ENCODE measurements at regions not wholly inside any gene's neighbourhood (a gene's known extent, or its start where the extent isn't known, plus 50 kb on each side); places are given as distances from the start of the nearest gene placed in this dataset.
"Not testable (repeated sequence)": the region's sequence is repeated elsewhere in the genome, so short reads cannot be mapped to it uniquely, and the experiment has no call there.

DNA sequence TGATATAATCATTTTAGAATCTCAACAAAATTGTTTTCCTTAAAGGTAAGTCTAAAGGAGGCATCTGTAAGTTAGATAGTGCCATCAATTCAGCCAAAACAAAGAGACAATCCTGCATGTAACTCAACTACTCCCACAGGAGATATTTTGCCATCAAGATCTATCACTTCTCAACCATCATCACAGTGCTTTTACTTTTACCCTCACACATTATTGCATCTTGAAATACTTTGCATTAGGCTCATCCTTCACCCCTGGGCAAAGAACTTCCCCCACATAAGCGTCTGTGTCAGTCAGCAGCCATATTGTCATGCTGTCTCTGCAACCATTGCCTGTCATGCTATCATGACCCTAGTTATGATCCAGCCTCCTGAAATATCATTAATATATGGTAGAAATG lies 54.9 kb upstream of the NLGN1 start:
- DNase-seq: no peak

DNA sequence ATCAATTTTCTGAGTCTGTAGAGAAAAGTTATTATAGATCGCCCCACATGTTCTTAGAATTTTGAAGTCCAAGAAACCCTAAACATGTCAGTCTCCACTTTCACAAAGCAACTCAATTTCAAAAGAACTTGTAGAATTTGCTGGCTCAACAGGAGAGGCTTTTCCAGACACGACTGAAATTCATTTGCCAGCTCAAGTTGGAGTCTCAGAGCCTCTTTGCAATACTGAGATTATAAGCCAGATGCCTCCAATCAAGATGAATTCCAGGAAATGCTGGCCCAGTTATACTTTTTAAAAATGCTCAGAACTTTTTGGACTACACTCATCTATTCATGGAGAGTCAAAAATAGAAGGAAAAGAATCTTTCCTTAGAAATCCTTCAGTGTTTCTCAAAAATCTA lies 56.9 kb upstream of the NLGN1 start:
- DNase-seq: no peak

DNA sequence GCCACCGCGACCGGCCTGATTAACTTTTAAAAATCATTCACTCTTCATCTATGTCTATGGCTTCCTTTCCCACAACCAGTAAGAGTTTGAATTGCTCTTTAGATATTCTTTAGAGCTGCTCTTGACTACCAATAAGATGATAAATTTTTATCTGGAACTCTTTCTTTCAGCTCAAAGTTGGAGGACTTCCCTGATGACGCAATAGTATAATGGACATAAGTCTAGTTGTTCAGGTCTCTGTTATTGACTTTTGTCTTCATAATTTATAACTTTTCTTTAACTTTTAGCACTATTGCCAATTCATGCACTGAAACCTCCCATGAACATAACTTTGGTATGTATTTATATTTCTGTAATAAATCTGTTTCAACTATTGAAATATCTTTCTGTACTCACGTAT lies 61.3 kb upstream of the NLGN1 start:
- DNase-seq: no peak

DNA sequence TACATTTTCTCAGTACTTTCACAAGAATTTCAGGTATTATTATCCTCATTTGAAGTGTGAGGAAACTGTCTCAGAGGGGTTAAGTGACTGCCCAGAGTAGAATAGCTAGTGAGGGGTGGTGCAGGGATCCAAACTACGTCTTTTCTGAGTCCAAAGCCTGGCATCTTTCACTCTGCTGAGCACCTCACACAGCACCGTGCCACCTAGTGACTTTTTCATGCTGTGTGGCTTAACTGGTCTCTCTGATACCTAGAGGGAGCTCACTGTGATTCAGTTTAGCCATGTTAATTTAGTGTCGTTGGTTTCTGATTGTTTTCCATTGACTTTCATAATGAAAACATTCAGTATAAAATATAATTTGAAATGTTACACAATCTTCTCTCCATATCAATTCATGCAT lies 91.4 kb upstream of the NLGN1 start:
- no peak for DNase-seq

DNA sequence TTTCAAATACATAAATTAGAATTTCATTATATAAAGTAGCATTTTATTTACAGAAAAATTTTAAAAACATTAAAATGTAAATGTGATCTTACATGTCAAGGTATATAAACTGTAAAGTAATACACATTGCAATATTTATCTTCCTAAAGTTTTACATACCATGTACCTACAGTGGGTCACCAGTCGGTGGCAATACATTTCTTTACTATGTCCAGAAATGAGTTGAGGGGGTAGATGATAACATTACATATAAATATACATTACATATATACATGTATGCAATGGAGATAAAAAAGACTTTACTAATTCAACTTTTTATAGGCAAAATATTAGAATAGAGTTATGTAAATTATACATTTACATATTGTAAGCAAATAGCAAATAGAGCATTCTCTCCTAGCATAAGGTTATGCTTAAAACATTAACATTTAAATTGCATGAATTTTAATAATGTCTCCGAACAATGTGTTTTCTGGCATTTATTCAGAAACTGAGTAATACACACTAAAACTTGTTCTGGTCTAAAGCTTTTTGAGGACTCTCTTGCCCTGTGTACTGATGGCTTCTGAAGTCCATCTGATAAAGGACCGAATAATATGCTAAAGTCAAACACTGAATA lies 93.3 kb upstream of the NLGN1 start:
- DNase-seq: no peak

DNA sequence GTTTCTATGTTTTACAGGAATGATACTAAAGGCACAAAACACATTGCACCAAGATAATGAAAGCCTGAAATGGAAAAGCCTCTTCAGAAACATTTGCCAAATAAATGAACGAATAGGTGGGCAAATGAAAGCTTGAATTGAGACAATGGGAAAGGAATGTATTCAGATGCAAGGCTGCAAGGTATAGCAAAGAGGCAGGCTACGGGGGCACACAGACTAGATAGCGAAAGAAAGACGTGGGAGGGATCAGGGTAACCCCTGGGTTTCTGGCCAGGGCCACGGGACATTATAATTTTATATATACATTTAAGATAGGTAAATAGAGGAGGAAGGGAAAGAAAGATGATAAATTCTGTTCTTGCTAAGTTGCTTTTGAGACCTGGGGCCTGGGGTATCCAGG lies 95.9 kb upstream of the NLGN1 start:
- DNase-seq: no peak

DNA sequence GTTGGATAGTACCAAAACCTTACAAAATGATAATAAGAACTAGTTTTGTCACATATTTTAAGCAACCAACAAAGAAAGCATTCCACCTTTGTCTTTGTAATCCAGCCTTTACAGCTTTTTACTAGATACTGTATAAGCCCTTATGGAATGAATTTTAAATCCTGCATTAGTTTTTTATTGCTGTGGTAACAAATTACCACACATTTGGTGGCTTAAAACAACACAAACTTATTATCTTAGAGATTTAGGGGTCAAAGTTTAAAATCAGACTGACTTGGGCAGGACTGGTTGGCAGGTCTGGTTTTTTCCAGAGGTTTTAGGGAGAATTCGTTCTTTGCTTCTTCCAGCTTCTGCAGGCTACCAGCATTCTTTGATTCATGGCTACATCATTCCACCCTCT lies 108.5 kb upstream of the NLGN1 start:
- no peak for DNase-seq

DNA sequence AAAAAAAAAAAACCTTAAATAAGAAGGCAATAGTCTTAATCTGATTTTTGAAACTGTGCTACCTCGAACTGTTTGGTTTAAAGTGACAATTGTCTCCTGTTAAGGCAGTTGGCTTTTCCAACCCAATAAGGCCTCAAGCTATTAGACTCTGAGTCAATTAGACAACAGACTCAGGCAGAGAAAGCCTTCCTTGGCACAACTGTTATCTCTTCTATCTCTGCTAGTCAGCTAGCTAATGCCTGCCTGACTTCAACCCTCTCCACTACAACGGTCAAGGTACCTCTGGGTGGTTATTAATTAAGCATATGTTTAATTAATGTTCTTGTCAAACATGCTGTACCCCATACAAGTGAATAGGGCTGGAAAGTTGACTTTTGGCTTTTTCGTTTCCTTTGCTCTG lies 110.2 kb upstream of the NLGN1 start:
- no peak for DNase-seq

DNA sequence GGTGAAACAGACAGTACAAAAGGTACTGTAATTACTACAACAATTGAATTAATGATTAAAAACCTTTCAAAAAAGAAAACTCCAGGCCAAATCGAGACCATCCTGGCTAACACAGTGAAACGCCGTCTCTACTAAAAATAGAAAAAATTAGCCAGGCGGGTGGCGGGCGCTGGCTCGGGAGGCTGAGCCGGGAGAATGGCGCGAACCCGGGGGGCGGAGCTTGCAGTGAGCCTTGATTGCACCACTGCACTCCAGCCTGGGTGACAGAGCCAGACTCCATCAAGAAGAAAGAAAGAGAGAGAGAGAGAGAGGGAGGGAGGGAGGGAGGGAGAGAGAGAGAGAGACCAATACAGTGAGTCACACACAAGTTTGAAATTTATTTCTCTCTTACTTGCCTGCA lies 111.0 kb upstream of the NLGN1 start:
- not testable (repeated sequence) for DNase-seq

DNA sequence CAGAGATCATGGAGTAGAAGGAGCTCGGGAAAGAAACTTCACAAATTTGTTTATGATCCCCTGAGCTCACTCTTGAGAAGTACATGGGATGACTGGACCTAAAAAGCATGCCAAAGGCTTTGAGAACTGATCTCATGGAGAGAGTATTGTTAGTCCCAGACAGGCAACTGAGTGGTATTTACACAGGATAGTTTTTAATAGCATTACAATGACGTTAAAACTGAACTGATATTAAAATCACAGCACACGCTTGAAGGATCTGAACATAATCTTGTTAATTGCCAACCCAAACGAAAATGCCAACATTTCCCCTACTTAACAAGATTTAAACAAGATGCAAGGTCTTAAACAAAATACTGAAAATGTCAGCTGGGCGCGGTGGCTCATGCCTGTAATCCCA lies 113.2 kb upstream of the NLGN1 start:
- DNase-seq: no peak

DNA sequence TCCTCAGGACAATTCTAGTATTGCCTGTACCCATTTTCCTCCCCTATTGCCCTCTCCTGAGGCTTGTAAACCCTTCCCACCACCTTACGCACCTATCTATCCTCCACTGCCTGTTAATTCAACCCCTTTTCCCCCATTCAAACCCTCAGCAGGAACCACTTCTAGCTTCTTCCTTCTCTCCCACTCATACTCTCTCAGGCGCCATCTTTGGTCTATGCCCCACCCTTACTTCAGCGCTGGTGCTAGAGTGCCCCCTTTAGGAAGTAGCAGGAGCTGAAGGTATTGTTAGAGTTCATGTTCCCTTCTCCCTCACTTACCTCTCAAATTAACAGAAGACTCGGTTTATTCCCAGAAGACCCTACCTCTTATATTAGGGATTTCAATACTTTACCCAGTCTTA lies 121.8 kb upstream of the NLGN1 start:
- DNase-seq: peak; percentile 20

DNA sequence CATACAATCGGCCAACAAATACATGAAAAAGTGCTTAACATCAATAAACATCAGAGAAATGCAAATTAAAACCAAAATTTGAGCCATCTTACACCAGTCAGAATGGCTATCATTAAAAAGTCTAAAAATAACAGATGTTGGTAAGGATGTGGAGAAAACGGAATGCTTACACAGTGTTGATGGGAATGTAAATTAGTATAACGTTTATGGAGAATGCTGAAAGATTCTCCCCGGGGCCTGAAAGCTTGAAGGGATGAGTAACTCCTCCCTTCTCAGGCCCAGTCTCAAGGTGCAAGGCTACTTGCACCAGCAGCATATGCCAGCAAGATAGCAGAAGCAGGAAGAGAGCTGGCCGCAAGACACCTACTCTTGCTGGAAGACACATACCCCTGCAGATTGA lies 123.7 kb upstream of the NLGN1 start:
- no peak for DNase-seq

DNA sequence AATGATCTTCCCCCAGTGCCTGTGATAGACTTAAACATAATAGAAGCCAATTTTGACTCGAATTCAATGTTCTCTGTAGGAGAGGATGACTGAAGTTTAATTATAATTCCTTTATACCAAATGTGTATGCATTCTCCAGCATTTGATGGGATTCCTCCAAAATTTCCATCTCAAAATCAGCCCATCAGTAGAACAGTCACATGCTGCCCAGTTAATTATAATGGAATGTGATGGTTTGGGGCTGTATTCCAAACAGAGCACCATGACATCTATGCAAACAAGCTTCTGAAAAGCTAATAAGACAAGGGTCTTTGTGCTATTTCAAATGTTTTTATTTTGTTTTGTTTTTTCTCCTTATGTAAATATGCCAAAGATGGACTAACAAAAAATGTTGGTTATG lies 127.7 kb upstream of the SPATA16 start:
- no peak for DNase-seq

DNA sequence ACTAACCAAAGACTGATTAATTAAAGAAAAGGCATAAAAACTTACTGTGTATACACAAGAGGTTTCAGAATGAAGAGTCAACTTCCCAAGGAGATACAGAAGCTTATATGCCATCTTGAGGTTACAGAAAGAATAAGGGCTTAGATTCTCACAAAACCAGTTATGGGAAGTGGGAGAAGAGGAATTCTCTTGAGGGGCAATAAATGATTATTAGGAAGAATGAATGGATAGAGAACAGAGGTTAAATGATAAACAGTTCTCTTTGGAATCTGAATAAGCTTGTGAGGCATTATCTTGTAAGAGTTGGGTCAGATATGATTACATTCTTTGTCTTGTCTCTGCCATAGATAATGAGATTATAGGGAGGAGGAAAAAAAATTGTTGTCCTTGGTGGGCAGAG lies 126.7 kb upstream of the SPATA16 start:
- no peak for DNase-seq

DNA sequence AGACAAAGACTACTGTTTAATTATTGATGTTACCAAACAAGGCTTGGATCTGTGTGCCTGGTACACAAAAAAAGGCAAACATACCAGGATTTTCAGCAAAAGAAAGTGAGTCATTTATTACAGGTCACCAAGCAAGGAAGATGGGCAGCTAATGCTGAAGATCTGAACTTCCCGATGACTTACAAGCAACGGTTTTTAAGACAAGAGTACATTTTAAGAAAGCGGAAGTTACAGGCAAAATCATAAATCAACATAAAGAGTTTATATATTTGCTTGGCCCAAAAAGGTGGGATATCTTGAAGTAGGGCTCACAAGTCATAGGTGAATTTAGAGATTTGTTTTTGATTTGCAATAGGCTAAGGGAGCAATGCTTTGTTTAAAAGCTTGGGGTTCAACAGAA lies 125.4 kb upstream of the SPATA16 start:
- no peak for DNase-seq

DNA sequence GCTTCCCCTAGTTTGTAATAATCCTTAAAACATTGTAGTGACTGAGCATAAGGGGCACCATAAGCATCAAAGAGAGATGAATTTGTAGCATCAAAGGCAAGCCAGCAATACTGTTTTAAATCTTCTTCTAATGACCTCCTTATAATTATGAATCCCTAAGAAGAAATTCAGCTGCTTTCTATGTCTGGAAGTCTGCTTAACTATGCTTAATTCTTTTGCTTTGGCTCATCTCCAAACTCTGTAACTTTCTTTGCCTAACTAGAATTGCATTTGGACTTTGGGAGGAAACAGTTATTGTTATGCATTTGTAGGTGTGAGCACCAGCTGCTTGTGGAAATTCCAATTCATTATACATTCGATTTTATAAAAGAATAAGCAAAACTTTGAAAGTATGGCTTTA lies 117.7 kb upstream of the SPATA16 start:
- DNase-seq: no peak

DNA sequence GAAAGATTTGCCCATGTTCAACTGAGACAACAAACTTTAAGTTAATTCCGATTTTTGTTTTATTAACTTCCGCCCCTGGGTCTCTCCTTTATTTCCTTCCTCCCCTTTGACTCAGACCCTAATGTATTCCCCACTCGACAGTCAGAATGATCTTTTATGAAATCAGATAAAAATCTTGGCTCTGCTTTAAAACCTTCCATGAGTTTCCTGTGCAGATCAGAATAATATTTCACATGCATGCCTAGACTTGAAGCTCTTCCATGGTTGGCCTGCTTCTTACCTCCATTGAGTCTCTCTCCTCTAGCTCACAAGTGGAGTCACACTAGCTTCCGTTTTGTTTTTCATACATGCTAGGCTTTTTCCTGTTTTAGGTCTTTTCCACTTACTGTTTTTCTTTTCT lies 116.8 kb upstream of the SPATA16 start:
- DNase-seq: no peak

DNA sequence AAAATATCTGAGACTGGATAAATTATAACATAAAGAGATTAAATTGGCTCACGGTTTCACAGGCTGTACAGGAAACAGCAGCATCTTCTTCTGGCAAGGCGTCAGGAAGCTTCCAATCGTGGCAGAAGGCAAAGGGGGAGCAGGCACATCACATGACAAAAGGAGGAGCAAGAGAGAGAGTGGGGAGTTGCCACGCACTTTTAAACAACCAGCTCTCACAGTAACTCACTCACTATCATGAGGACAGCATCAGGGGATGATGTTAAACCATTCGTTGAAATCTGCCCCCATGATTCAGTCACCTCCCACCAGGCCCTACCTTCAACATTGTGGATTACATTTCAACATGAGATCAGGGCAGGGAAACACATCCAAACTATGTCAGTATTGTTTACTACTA lies 114.5 kb upstream of the SPATA16 start:
- no peak for DNase-seq

DNA sequence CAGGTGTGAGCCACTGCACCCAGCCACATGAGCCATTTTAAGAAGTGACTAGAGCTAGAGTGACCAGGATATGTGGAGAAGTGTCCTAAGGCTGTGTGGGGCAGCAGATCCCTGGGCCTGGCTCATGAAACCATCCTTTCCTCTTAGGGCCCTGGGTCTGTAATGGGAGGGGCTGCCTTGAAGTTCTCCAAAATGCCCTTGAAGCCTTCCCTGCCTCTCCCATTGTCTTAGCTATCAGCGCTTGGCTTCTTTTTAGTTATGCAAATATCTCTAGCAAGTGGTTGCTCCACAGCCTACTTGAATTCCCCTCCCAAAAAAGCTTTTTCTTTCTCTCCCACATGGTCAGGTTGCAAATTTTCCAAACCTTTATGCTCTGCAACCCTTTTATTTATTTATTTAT lies 112.4 kb upstream of the SPATA16 start:
- DNase-seq: no peak

DNA sequence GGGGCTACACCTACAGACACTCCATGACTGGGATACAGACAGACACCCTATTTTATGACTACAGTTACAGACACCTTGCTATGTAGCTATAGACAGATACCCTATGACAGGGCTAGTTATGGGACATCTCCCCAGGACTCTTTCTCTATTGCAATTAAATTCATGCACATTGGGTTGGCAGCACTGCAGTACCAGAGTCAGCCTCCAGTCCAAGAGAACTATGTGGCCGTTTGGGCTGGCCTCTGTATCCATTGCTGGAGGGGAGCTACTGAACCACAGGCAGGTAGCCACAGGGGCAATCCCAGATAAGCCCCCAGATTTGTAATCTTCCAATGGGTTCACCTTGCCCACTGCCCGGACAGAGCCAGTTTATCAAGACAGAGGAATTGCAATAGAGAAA lies 108.4 kb upstream of the SPATA16 start:
- no peak for DNase-seq

DNA sequence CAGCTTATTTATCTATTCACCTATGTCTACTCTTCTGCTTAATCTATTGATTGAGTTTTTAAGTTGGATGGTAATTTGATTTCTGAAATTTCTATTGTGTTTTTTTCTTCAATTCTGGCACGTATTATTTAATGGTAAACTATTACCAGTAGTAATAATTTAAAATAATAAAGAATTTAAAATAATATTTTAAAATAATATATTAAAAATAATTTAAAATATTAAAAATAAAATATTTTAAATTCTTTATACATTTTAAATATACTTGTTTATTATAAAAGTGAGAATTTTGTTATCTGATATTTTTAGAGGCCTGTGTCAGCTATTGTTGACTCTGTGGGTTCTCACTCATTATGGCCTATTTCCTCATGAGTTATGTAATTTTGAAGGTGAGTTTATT lies 100.7 kb upstream of the SPATA16 start:
- no peak for DNase-seq

DNA sequence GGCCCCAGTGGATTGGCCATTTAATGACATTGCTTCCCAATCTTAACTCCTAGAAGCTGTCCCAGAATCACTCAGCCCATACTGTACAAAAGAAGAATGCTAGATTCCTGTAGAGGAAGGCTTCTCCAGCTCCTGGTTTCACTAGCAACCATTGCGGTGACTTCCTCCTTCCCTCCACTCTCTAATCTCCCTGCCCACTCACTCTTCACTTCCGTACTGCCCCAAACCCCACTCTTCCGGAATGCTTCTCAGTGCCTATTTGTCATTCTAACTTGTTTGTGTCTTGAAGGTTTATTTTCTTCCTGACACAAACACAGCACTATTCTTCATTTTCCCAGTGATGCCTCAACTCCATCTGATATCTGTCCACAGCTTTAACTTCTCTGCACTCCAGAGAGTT lies 97.1 kb upstream of the SPATA16 start:
- peak; percentile 5 for DNase-seq

DNA sequence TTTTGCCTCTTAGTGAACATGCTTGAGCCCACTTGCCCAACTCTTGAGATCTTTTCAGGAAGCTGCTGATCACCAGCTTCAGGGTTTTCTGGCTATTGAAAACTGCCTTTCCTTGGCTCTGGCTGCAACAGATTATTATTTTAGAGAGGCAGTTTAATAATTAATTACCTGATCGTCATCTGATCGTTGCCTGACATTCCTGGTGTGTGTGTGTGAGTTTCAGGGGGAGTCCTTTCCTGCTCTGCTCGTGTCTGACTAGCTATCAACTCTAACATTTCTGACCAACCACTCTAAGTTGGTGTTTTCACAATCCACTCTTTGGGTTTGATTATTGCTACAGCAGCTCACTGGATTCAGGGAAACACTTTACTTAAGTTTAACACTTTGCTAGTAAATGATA lies 84.3 kb upstream of the SPATA16 start:
- no peak for DNase-seq

DNA sequence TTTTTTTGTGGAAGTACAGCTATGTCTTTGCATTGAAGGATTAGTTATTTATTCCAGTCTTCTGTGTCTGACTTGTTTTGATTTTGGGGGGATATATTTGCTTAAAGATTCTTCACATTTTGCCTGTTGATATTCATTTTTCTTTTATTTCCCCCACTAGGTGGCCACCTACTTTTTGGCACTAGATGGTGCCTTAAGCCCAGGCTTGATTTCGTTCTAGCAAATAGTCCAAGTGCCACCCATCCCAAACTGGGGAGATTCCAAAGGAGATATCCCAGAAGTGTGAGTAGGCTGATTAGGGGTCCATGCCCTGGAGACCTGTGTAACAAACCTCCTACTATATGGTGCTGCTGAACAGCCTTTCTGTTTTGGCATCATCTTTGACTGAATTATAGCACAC lies 80.0 kb upstream of the SPATA16 start:
- DNase-seq: no peak

DNA sequence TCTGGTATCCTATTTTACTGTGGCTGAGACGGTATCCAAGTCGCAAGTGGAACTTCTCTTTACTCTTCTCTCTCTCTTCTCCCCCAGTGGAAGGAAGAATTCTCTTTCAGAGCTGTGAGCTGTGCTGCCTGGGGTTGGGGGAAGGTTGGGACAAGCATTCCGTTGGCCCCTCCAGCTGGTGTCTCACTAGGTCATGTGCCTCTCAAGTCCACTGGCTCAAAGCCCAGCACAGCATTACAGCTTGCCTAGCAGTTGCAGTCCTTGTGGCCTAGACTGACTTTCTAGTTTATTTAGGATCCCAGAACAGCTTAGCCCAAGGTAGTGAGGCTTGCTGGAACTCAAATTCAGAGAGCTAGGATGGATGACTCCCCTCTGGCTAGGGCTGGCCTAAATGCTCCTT lies 76.1 kb upstream of the SPATA16 start:
- no peak for DNase-seq

DNA sequence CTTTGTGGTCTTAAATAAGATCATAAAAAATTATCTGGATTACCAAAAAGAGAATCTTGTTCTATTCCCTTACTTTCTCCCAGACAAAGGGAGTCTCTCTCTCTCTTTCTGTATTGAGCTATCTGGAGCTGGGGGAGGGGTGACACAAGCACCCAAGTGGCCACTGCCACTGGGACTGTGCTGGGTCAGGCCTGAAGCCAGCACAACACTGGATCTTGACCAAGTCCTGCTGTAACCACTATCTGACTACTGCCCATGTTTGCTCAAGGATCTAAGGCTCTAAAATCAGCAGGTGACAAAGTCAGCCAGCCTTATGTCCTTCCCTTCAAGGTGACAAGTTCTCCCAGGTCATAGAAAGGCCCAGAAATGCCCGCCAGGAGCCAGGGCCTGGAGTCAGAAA lies 75.0 kb upstream of the SPATA16 start:
- DNase-seq: no peak
